GM12873 (cell line): ENCODE measurements at regions not wholly inside any gene's neighbourhood (a gene's known extent, or its start where the extent isn't known, plus 50 kb on each side); places are given as distances from the start of the nearest gene placed in this dataset.

Experiments
- CTCF ChIP-seq: IDR thresholded peaks from 2 replicates; pipeline ENCODE4 v1.5.1; 2012; ENCODE audit warnings: low read depth, mild to moderate bottlenecking, moderate library complexity, low read length, control low read depth; ENCODE audit not compliant: insufficient read depth; ENCODE audit errors: missing control alignments

- no peak for TF ChIP-seq CTCF
Measured at GRCh38 chr13:34816908-34817665, 125.0 kb upstream of the NBEA start.

DNA sequence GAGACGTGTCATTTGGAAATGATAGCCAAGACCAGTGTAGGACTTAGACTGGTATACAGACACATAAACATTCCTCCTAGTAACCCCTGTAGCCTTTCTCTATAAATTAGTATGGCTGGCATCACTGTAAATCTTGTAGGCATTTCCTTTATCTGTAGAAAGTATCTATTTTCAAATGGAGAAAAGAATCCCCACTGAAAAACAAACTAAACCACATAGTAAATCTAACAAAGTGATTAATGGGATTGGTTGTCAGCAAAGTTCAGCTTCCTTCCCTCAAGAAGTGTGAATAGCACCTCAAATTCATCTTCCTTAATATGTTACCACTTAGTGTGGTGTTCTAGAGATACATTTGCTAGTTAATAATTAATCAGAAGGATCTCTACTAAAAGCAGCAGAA lies 119.4 kb upstream of the NBEA start:
- no peak for TF ChIP-seq CTCF

DNA sequence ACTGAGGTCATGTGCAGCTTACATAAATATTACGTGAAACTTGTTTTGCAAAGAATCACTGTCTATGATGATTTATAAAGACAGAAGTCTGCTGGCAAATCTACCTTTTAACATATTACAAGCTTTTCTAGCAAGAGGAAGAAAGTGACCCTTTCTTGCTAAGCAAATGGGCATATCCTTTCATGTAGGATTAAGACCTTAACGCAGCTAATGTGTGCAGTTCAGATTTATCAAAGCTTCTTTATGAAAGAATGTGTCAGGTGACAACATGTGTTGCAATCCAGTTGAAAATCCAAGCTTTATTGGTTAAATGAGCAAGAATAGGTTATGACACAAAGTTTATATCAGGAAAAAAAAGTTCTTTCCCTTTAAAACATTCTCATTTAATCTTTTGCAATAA lies 115.6 kb upstream of the NBEA start:
- no peak for TF ChIP-seq CTCF

GRCh38 chr13:34833562-34834182 lies 108.4 kb upstream of the NBEA start:
- TF ChIP-seq CTCF, result no peak

- no peak for TF ChIP-seq CTCF
Measured at GRCh38 chr13:34842466-34842865, 99.6 kb upstream of the NBEA start.

DNA sequence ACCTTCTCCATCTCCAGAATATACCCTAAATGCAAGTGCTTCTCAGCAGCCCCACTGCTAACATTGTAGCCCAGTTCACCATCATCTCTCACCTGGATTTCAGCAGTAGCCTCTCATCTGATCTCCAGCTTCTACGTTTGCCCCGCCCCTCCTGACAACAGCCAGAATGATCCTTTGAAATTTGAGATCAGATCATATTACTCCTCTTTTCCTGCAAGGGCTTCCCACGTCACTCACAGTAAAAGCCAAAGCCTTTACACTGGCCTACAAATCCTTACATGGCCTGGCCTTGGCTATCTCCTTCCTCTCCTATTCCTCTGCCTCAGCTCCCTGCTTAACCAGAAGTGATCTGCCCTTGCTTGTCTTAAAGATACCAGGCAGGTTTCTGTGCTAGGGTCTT lies 94.3 kb upstream of the NBEA start:
- TF ChIP-seq CTCF, result no peak

DNA sequence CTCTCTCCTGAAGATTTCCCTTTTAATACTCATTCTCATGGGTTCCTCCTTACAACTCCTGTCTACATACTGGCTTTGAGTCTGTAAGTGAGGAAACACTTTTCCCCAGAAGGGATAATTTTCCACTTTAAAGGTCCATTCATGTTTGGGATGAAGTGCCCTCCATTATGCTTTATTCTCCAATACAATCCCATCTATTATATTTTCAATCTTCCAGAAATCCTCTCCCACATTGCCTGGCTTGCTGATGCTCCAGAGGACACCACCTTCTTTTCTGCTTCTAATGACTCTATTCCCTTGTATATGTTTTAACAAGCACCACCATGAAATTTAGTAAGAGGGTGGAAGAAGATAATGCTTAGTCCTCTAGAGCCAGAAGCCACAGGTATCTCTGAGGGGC lies 92.7 kb upstream of the NBEA start:
- no peak for TF ChIP-seq CTCF
